Lower leg skin (tissue), 4 donors: ENCODE measurements at regions not wholly inside any gene's neighbourhood (a gene's known extent, or its start where the extent isn't known, plus 50 kb on each side); places are given as distances from the start of the nearest gene placed in this dataset.
"Not testable (repeated sequence)": the region's sequence is repeated elsewhere in the genome, so short reads cannot be mapped to it uniquely, and the experiment has no call there.

Source experiments
- DNase-seq, 2 donors: peaks; one replicate each; pipeline ENCODE4 v3.0.0-alpha.2; 2019; ENCODE audit warnings: low spot score in 2 of 2
- H3K4me3 ChIP-seq: fragments of 200-600 bp; sonication (generic); 2 replicates; pipeline ENCODE4 v1.5.1; 2017; ENCODE audit warnings: mild to moderate bottlenecking, low read depth; ENCODE audit not compliant: poor library complexity, severe bottlenecking
- POLR2A ChIP-seq, 2 donors: fragments of 450-650 bp; IDR thresholded peaks; one replicate each; pipeline ENCODE4 v1.6.1; 2016 to 2017; ENCODE audit warnings: antibody characterized with exemption in 2 of 2, mild to moderate bottlenecking in 1 of 2, moderate library complexity in 1 of 2
- WGBS, 2 donors: methylation state at CpG; one replicate each; pipeline ENCODE4 v1.1.5; 2018; 5-methylcytosine and 5-hydroxymethylcytosine counted together
- intact Hi-C: fragments of 100-400 bp; cut with DNase I; formaldehyde crosslinking; loops from one replicate; pipeline ENCODE4 v1.15.0; 2023; ENCODE audit warnings: low total_unique reads
- TF ChIP-seq, protein P1 (sequence below), 3 donors: fragments of 450-650 bp; IDR thresholded peaks; one replicate each; pipeline ENCODE4 v1.5.1; 2016; ENCODE audit warnings: antibody characterized with exemption in 3 of 3, mild to moderate bottlenecking in 3 of 3, moderate library complexity in 2 of 3

GRCh38 chr2:58594762-58595161, 353.6 kb upstream of the FANCL start:
- TF ChIP-seq POLR2A (IDR thresholded peaks at IDR 0.05): no peak
- TF ChIP-seq, protein P1, sequence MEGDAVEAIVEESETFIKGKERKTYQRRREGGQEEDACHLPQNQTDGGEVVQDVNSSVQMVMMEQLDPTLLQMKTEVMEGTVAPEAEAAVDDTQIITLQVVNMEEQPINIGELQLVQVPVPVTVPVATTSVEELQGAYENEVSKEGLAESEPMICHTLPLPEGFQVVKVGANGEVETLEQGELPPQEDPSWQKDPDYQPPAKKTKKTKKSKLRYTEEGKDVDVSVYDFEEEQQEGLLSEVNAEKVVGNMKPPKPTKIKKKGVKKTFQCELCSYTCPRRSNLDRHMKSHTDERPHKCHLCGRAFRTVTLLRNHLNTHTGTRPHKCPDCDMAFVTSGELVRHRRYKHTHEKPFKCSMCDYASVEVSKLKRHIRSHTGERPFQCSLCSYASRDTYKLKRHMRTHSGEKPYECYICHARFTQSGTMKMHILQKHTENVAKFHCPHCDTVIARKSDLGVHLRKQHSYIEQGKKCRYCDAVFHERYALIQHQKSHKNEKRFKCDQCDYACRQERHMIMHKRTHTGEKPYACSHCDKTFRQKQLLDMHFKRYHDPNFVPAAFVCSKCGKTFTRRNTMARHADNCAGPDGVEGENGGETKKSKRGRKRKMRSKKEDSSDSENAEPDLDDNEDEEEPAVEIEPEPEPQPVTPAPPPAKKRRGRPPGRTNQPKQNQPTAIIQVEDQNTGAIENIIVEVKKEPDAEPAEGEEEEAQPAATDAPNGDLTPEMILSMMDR (IDR thresholded peaks at IDR 0.05): no peak
- intact Hi-C loops: no loop called here
- H3K4me3 ChIP-seq: no peak overlapping the region
- no peak for DNase-seq

DNA sequence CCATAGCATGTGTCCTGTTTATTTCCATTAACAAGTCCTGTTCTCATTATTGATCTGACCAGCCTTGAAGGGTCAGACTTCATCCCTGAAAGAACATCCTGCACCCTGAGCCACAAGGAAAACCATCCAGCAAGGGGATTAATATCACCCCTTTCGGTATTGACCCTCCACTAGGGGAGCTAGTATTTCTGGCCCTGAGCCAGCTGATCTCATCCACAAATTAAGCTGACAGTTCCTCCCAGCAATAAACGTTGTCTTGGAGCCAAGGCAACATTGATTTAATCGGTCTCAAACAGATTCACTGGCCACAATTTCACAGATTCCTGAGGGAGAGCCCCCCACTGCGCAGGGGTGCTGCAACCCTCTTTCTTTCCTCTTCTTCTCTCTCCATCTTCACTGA, 353.1 kb upstream of the FANCL start:
- no peak for DNase-seq
- intact Hi-C loops: no loop called here
- TF ChIP-seq, protein P1 (IDR thresholded peaks at IDR 0.05): no peak
- no peak for TF ChIP-seq POLR2A (IDR thresholded peaks at IDR 0.05)
- WGBS, 2 donors: 26 to 51% methylated on average over 4 of the region's 4 CpGs
- no peak overlapping the region for H3K4me3 ChIP-seq

DNA sequence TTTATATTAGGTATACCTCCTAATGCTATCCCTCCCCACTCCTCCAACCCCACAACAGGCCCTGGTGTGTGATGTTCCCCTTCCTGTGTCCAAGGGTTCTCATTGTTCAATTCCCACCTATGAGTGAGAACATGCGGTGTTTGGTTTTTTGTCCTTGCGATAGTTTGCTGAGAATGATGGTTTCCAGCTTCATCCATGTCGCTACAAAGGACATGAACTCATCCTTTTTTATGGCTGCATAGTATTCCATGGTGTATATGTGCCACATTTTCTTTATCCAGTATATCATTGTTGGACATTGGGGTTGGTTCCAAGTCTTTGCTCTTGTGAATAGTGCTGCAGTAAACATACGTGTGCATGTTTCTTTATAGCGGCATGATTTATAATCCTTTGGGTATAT, 345.1 kb upstream of the FANCL start:
- DNase-seq, intact Hi-C loops, H3K4me3 ChIP-seq: not testable (repeated sequence)
- 97 to 99% methylated on average over 5 of the region's 5 CpGs for WGBS, 2 donors

DNA sequence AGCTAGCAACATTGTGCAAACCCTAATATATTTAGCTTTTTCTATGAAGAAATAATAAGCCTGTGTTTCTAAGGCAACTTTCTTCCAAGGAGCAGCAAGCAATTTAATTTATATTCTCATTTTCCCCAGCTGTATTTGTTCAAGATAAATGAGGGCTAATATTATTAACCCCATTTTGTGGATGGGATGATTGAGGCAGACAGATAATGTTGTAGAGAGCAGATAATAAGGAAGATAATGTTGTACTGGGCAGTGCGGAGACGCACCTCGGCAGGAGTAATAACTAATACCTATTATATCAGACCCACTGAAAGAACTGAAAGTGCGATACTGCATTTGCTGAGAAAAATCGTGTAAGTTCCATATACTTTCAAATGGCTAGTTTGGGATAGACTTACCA, 344.1 kb upstream of the FANCL start:
- intact Hi-C loops: no loop called here
- no peak overlapping the region for H3K4me3 ChIP-seq
- WGBS, 2 donors: 97% methylated on average over 5 of the region's 5 CpGs
- TF ChIP-seq POLR2A (IDR thresholded peaks at IDR 0.05): no peak
- TF ChIP-seq, protein P1 (IDR thresholded peaks at IDR 0.05): no peak
- no peak for DNase-seq

DNA sequence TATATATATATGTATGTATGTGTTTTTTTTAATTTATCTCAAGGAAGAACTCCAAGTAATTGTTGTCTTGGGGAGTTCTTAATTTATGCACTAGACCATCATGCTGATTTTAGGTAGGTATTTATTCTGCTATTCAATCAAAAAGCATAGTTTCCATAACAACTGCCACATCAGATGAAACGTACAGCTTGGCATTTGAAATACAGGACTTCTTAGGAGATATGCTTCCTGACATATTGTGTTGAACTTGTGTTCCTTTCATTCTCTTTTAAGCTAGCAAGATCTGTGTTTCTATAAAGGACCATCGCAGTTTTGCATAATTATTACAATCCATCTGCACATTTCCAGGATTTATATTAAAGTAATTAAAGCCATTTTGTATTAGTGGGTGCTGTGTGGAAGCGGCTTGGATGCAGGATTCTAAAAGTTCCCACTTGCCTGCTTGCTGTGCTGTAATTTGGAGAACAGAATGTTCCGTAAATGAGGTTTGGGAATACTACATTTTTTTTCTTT, 343.5 kb upstream of the FANCL start:
- no peak for TF ChIP-seq POLR2A (IDR thresholded peaks at IDR 0.05)
- TF ChIP-seq, protein P1 (IDR thresholded peaks at IDR 0.05): no peak
- 69 to 70% methylated on average over 4 of the region's 4 CpGs for WGBS, 2 donors
- H3K4me3 ChIP-seq: no peak overlapping the region
- no peak for DNase-seq
- intact Hi-C loops: no loop called here

DNA sequence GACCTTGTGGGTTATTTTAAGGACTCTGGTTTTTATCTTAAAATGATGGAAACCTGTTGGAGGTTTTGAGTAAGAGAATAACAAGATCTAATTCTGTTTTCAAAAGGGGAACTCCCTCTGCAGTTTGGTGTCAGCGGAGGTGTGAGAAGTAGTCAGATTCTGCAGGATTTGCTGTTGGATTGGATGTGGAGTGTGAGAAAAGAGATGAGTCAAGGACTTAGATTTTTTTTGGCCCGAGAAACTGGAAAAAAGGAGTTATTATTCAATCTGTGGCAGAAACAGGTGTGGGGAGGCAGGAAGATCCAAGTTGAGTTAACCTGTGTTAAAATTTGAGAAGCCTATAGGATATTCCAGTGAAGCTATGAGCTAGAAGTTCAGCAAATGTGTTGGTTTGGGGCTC, 337.2 kb upstream of the FANCL start:
- intact Hi-C loops: no loop called here
- TF ChIP-seq, protein P1 (IDR thresholded peaks at IDR 0.05): no peak
- no peak for TF ChIP-seq POLR2A (IDR thresholded peaks at IDR 0.05)

More for the DNA sequence above, 337.2 kb upstream of the FANCL start:
- 91 to 95% methylated on average over 2 of the region's 2 CpGs for WGBS, 2 donors
- H3K4me3 ChIP-seq: no peak overlapping the region
- no peak for DNase-seq
